GM12878 (cell line): ENCODE measurements at regions not wholly inside any gene's neighbourhood (a gene's known extent, or its start where the extent isn't known, plus 50 kb on each side); places are given as distances from the start of the nearest gene placed in this dataset.

ENCODE experiments used
- CREM ChIP-seq: IDR thresholded peaks from 2 replicates; pipeline ENCODE4 v1.6.1; 2014; ENCODE audit warnings: antibody characterized with exemption, low read depth
- CTCF ChIP-seq, 3 experiments: IDR thresholded peaks in 2 of 3; conservative IDR thresholded peaks in 1 of 3; 2 replicates each; pipeline ENCODE4 v1.5.1; 2011; ENCODE audit warnings: low read depth in 3 of 3, low read length in 3 of 3, mild to moderate bottlenecking in 3 of 3, control low read depth in 2 of 3, moderate library complexity in 2 of 3, inconsistent platforms in 1 of 3, mixed read lengths in 1 of 3; ENCODE audit not compliant: control insufficient read depth in 2 of 3, insufficient read depth in 1 of 3; ENCODE audit errors: extremely low read depth in 1 of 3
- GABPA ChIP-seq: IDR thresholded peaks from 2 replicates; pipeline ENCODE4 v1.6.1; 2014; ENCODE audit warnings: antibody characterized with exemption, low read depth, mild to moderate bottlenecking, inconsistent platforms
- HDGF ChIP-seq: fragments of 450-650 bp; IDR thresholded peaks from 2 replicates; pipeline ENCODE4 v1.6.1; 2016; ENCODE audit warnings: antibody characterized with exemption
- KAT2A ChIP-seq: conservative IDR thresholded peaks from 2 replicates; pipeline ENCODE4 v1.6.1; 2011; ENCODE audit warnings: low read depth, low read length; ENCODE audit not compliant: control insufficient read depth
- MLLT1 ChIP-seq: fragments of 450-650 bp; IDR thresholded peaks from 2 replicates; pipeline ENCODE4 v1.6.1; 2016; ENCODE audit warnings: mild to moderate bottlenecking
- MXI1 ChIP-seq: fragments of 150-350 bp; IDR thresholded peaks from 2 replicates; pipeline ENCODE4 v1.6.1; 2011; ENCODE audit warnings: low read depth, mild to moderate bottlenecking, inconsistent platforms, low read length, improper control_type of control experiment
- MYC ChIP-seq: IDR thresholded peaks from 2 replicates; pipeline ENCODE4 v1.6.1; 2011; ENCODE audit warnings: mild to moderate bottlenecking, low read length, moderate library complexity, inconsistent platforms; ENCODE audit not compliant: insufficient read depth, insufficient replicate concordance, insufficient read length, severe bottlenecking
- NRF1 ChIP-seq: conservative IDR thresholded peaks from 2 replicates; pipeline ENCODE4 v1.6.1; 2011; ENCODE audit warnings: mild to moderate bottlenecking, low read depth, low read length, improper control_type of control experiment
- POLR2A ChIP-seq: IDR thresholded peaks from 2 replicates; pipeline ENCODE4 v1.6.1; 2011; ENCODE audit warnings: low read depth, mild to moderate bottlenecking, low read length
- POLR2AphosphoS5 ChIP-seq: IDR thresholded peaks from 2 replicates; pipeline ENCODE4 v1.6.1; 2011; ENCODE audit warnings: mild to moderate bottlenecking, low read length, inconsistent platforms
- REST ChIP-seq: IDR thresholded peaks from 2 replicates; pipeline ENCODE4 v1.6.1; 2012; ENCODE audit warnings: mild to moderate bottlenecking, low read depth, low read length
- ZNF24 ChIP-seq: fragments of 450-650 bp; IDR thresholded peaks from 2 replicates; pipeline ENCODE4 v1.6.1; 2017; ENCODE audit warnings: antibody characterized with exemption, mild to moderate bottlenecking

- no peak for TF ChIP-seq MYC
- TF ChIP-seq CTCF (IDR thresholded peaks at IDR 0.05 in 2 of 3, conservative IDR thresholded peaks at IDR 0.05 in 1 of 3; ENCODE audit: control insufficient read depth in 2 of 3, extremely low read depth in 1 of 3, insufficient read depth in 1 of 3, low read depth in 3 of 3, low read length in 3 of 3), result no peak
- TF ChIP-seq POLR2AphosphoS5, result no peak
- TF ChIP-seq HDGF, result no peak
- TF ChIP-seq POLR2A, result no peak
- TF ChIP-seq MLLT1, result no peak
- TF ChIP-seq CREM, result no peak
- no peak for TF ChIP-seq ZNF24
- no peak for TF ChIP-seq KAT2A
- TF ChIP-seq MXI1, result no peak
- no peak for TF ChIP-seq REST
- no peak for TF ChIP-seq NRF1
- TF ChIP-seq GABPA, result no peak
Measured at GRCh38 chr1:167161242-167161641, 59.4 kb upstream of the POU2F1 start.
